IMR-90 (cell line): ENCODE measurements at regions not wholly inside any gene's neighbourhood (a gene's known extent, or its start where the extent isn't known, plus 50 kb on each side); places are given as distances from the start of the nearest gene placed in this dataset.

Experiments used
- ATAC-seq: fragments of 200-7000 bp; cut with Tn5 transposase; 2 replicates; pipeline ENCODE4 v1.9.1; 2020; ENCODE audit warnings: low read depth, mild to moderate bottlenecking, moderate library complexity
- BruUV-seq: library from RNA; stranded (reverse); fragments of 400-500 nt; replicated peaks from 2 replicates; lab custom pipeline; 2021; lab: Mats Ljungman, UMichigan
- CTCF ChIA-PET: fragments of 300-600 bp; formaldehyde crosslinking; extraction: SDS; loops from one replicate; lab custom pipeline; 2021; ENCODE audit warnings: antibody characterized with exemption; lab: Yijun Ruan, JAX
- POLR2A ChIA-PET: fragments of 300-600 bp; sonication (Branson Sonifier 250); formaldehyde crosslinking; loops from one replicate; lab custom pipeline; 2022; ENCODE audit warnings: antibody characterized with exemption; ENCODE audit not compliant: unreplicated experiment; lab: Charles Lee
- DNase-seq: peaks from one replicate; pipeline ENCODE4 v3.0.0; 2013
- H2AFZ ChIP-seq: replicated peaks from 2 replicates; pipeline ENCODE3; 2013; ENCODE audit warnings: low read length, mild to moderate bottlenecking; ENCODE audit not compliant: poor library complexity
- H2AK5ac ChIP-seq: 2 replicates; pipeline ENCODE4 v1.6.1; 2013; ENCODE audit warnings: low read depth, low read length, inconsistent platforms
- H2AK9ac ChIP-seq: replicated peaks from 2 replicates; pipeline ENCODE3; 2013; ENCODE audit warnings: mild to moderate bottlenecking, low read depth, low read length, moderate library complexity; ENCODE audit not compliant: poor library complexity
- H2BK120ac ChIP-seq: 2 replicates; pipeline ENCODE4 v1.6.1; 2013; ENCODE audit warnings: low read depth, low read length, inconsistent platforms
- H2BK15ac ChIP-seq: 3 replicates; pipeline ENCODE4 v1.6.1; 2013; ENCODE audit warnings: low read depth, low read length, inconsistent platforms
- H2BK20ac ChIP-seq: 2 replicates; pipeline ENCODE4 v1.6.1; 2013; ENCODE audit warnings: low read depth, mild to moderate bottlenecking, inconsistent platforms, low read length, moderate library complexity
- H2BK5ac ChIP-seq: 2 replicates; pipeline ENCODE4 v1.6.1; 2013; ENCODE audit warnings: mild to moderate bottlenecking, low read depth, low read length, inconsistent platforms; ENCODE audit not compliant: poor library complexity, severe bottlenecking
- H3K14ac ChIP-seq: replicated peaks from 2 replicates; pipeline ENCODE4 v1.6.1; 2013; ENCODE audit warnings: low read depth, low read length, inconsistent platforms
- H3K18ac ChIP-seq: 2 replicates; pipeline ENCODE4 v1.6.1; 2013; ENCODE audit warnings: low read depth, low read length, control low read depth
- H3K23ac ChIP-seq: 2 replicates; pipeline ENCODE4 v1.6.1; 2013; ENCODE audit warnings: low read depth, low read length, inconsistent platforms
- H3K27ac ChIP-seq: 2 replicates; pipeline ENCODE4 v1.5.1; 2013; ENCODE audit warnings: mild to moderate bottlenecking, control low read depth, low read length; ENCODE audit not compliant: insufficient read depth
- H3K27me3 ChIP-seq: 2 replicates; pipeline ENCODE4 v1.6.1; 2013; ENCODE audit warnings: low read length; ENCODE audit not compliant: control insufficient read depth, insufficient read depth
- H3K36me3 ChIP-seq: 2 replicates; pipeline ENCODE4 v1.6.1; 2013; ENCODE audit warnings: low read length, mixed read lengths; ENCODE audit not compliant: control insufficient read depth, insufficient read depth
- H3K4ac ChIP-seq: 2 replicates; pipeline ENCODE4 v1.6.1; 2013; ENCODE audit warnings: low read depth, low read length, inconsistent platforms
- H3K4me1 ChIP-seq: 2 replicates; pipeline ENCODE4 v1.6.1; 2013; ENCODE audit warnings: low read length, mixed read lengths; ENCODE audit not compliant: control insufficient read depth, insufficient read depth
- H3K4me2 ChIP-seq: 2 replicates; pipeline ENCODE4 v1.6.1; 2013; ENCODE audit warnings: low read depth, mild to moderate bottlenecking, control low read depth, low read length, moderate library complexity
- H3K4me3 ChIP-seq: 2 replicates; pipeline ENCODE4 v1.5.1; 2013; ENCODE audit warnings: low read depth, mild to moderate bottlenecking, control low read depth, low read length, moderate library complexity; ENCODE audit not compliant: insufficient read depth
- H3K56ac ChIP-seq: 2 replicates; pipeline ENCODE4 v1.6.1; 2013; ENCODE audit warnings: low read length, inconsistent platforms; ENCODE audit not compliant: insufficient read depth; ENCODE audit errors: extremely low read depth
- H3K79me1 ChIP-seq, 2 experiments: 2 replicates each; pipeline ENCODE4 v1.6.1; 2013; ENCODE audit warnings: low read length in 2 of 2, inconsistent platforms in 1 of 2, low read depth in 1 of 2
- H3K9ac ChIP-seq: 2 replicates; pipeline ENCODE4 v1.6.1; 2013; ENCODE audit warnings: low read depth, low read length, control low read depth
- H3K9me1 ChIP-seq: 2 replicates; pipeline ENCODE4 v1.6.1; 2013; ENCODE audit warnings: low read length, inconsistent platforms; ENCODE audit not compliant: insufficient read depth
- H3K9me3 ChIP-seq: 2 replicates; pipeline ENCODE4 v1.6.1; 2013; ENCODE audit warnings: low read length; ENCODE audit not compliant: control insufficient read depth, insufficient read depth
- H4K20me1 ChIP-seq: 2 replicates; pipeline ENCODE4 v1.6.1; 2013; ENCODE audit warnings: low read length, inconsistent platforms; ENCODE audit not compliant: insufficient read depth
- H4K5ac ChIP-seq: 2 replicates; pipeline ENCODE4 v1.6.1; 2013; ENCODE audit warnings: mild to moderate bottlenecking, low read depth, low read length, control low read depth
- H4K8ac ChIP-seq, 2 experiments: 2 replicates each; pipeline ENCODE4 v1.6.1; 2013; ENCODE audit warnings: low read depth in 2 of 2, low read length in 2 of 2, control low read depth in 1 of 2, inconsistent platforms in 1 of 2
- H4K91ac ChIP-seq: 2 replicates; pipeline ENCODE4 v1.6.1; 2013; ENCODE audit warnings: low read depth, low read length, inconsistent platforms; ENCODE audit not compliant: insufficient read depth
- FOS ChIP-seq: fragments of 150-350 bp; IDR thresholded peaks from 2 replicates; pipeline ENCODE4 v1.6.1; 2016; ENCODE audit warnings: low read depth, low read length
- WGBS, 2 experiments: methylation state at CpG; one replicate each; pipeline versions ENCODE4 v1.1.5 to v1.1.7; 2013; ENCODE audit warnings: missing lambda C conversion rate in 2 of 2; ENCODE audit not compliant: insufficient read length in 1 of 2; ENCODE audit errors: extremely low coverage in 2 of 2; 5-methylcytosine and 5-hydroxymethylcytosine counted together
- dilution Hi-C: fragments of 300-500 bp; cut with HindIII; formaldehyde crosslinking; loops from one replicate; pipeline ENCODE4 v1.14.3; 2018; ENCODE audit warnings: low sequenced_read_pairs; ENCODE audit not compliant: unreplicated experiment
- in situ Hi-C: fragments of 300-500 bp; cut with MboI; formaldehyde crosslinking; loops from 3 replicates; pipeline ENCODE4 v1.14.3; 2019; ENCODE audit warnings: low sequenced_read_pairs, inconsistent platforms, mixed read lengths
- intact Hi-C: fragments of 100-400 bp; cut with micrococcal nuclease; formaldehyde crosslinking; loops from 2 replicates; pipeline ENCODE4 v1.10.0; 2022

- Histone ChIP-seq H3K23ac (no peak overlapping the region), H3K79me1 (no peaks in the 10 kb centered on the region), H2AFZ (no peak overlapping the region), H2BK20ac (no peak overlapping the region; the same call in 1 of the 2 replicates), H3K27ac (no peak overlapping the region), H4K91ac (no peak overlapping the region; the same call in 1 of the 2 replicates), H2AK5ac (no peak overlapping the region), H2AK9ac (peak overlapping the region; percentile 62), H3K9me1 (peaks cover 12% of the 10 kb centered on the region), H3K4me3 (no peak overlapping the region), H4K20me1 (no peaks in the 10 kb centered on the region), H3K4me1 (peaks cover 12% of the 10 kb centered on the region), H4K5ac (no peak overlapping the region), H3K9me3 (peaks cover 12% of the 10 kb centered on the region), H4K8ac (no peak overlapping the region; a peak in 1 of 4 replicates), H2BK120ac (no peak overlapping the region), H2BK5ac (no peak overlapping the region), H3K4ac (no peak overlapping the region), H2BK15ac (no peak overlapping the region), H3K36me3 (no peaks in the 10 kb centered on the region), H3K9ac (no peak overlapping the region), H3K14ac (no peak overlapping the region), H3K56ac (no peak overlapping the region), H3K18ac (no peak overlapping the region), H3K27me3 (peaks cover 13% of the 10 kb centered on the region), H3K4me2 (no peak overlapping the region)
- in situ Hi-C loops (no loop called here), dilution Hi-C loops (no loop called here), intact Hi-C loops (no loop called here)
- no peak for TF ChIP-seq FOS
- ATAC-seq: no peak
- DNase-seq: no peak
- ChIA-PET POLR2A (no interaction called here), CTCF (no interaction called here)
- no CpG with 5 or more reads among the region's 4 CpGs for WGBS, 2 experiments
- BruUV-seq: no TSS peak
Measured at GRCh38 chr22:27490080-27490479, 311.5 kb downstream of the MN1 start.
